ENCODE measurements at regions not wholly inside any gene's neighbourhood (a gene's known extent, or its start where the extent isn't known, plus 50 kb on each side); places are given as distances from the start of the nearest gene placed in this dataset.
A peak's percentile ranks its signal among the peaks of the same experiment; 100 is the strongest.

- ChIA-PET CTCF (interaction anchor here (0.6 to 1.2 kb wide), 9 partner anchors 10 to 214 kb away, joined by 3 to 6 read pairs (median 3); no protein-coding TSS in a partner anchor), RAD21 (ENCODE audit: unreplicated experiment) (interaction anchor here (0.8 to 2.5 kb wide), 13 partner anchors 27 to 403 kb away, joined by 3 to 18 read pairs (median 7); no protein-coding TSS in a partner anchor), SMC1A (ENCODE audit: uncharacterized antibody, unreplicated experiment) (interaction anchor here (0.5 to 4.2 kb wide), 18 partner anchors 11 to 291 kb away, joined by 3 to 23 read pairs (median 4); no protein-coding TSS in a partner anchor), POLR2A (interaction anchor here (0.5 to 1.8 kb wide), 7 partner anchors 30 to 244 kb away, joined by 3 to 9 read pairs (median 4); no protein-coding TSS in a partner anchor)
- Histone ChIP-seq H3K27ac (ENCODE audit: control insufficient read depth, insufficient read depth) (peak overlapping the region; percentile 96), H2AFZ (ENCODE audit: control insufficient read depth, low read depth, low read length) (peak overlapping the region; percentile 44), H3K27me3 (replicated peaks in 1 of 2; ENCODE audit: control insufficient read depth in 2 of 2, insufficient read depth in 2 of 2, low read length in 1 of 2) (no peaks in the 10 kb centered on the region), H3K36me3 (ENCODE audit: control insufficient read depth in 2 of 2, insufficient read depth in 2 of 2, low read length in 1 of 2) (no peaks in the 10 kb centered on the region), H3K4me3 (peak overlapping the region; percentile 32; the same call in 1 of the 2 replicates), H3K9me3 (replicated peaks; ENCODE audit: control insufficient read depth, insufficient read depth, low read length) (no peaks in the 10 kb centered on the region; the same call in 2 of the 3 replicates), H3K4me1 (ENCODE audit: control insufficient read depth, insufficient read depth, low read length) (peaks cover 52% of the 10 kb centered on the region), H3K4me2 (ENCODE audit: control insufficient read depth, insufficient read depth) (peak overlapping the region; percentile 91), H3K79me2 (ENCODE audit: control insufficient read depth, insufficient read depth, low read length) (no peaks in the 10 kb centered on the region), H4K20me1 (ENCODE audit: control insufficient read depth, insufficient read depth) (no peaks in the 10 kb centered on the region), H3K9ac (ENCODE audit: control insufficient read depth, insufficient read depth, low read length) (peak overlapping the region; percentile 69)
- WGBS (ENCODE audit: insufficient coverage, insufficient replicate concordance, low lambda C conversion rate, missing lambda C conversion rate): 19% methylated on average over 21 of the region's 21 CpGs
- DNase-seq (ENCODE audit: low read depth, low spot score) (peak; percentile 86), FAIRE-seq (peak; percentile 95), ATAC-seq (peak; percentile 80)
- in situ Hi-C loops (cut with MboI): loop anchor here (10.0 kb wide), 1 partner anchor 891 kb away; no protein-coding TSS in a partner anchor
- intact Hi-C loops (cut with micrococcal nuclease; ENCODE audit: unreplicated experiment): loop anchor here (2.0 to 5.0 kb wide), 4 partner anchors 34 to 289 kb away; no protein-coding TSS in a partner anchor
- BruUV-seq (replicated peaks): no TSS peak
- TF ChIP-seq KAT2A (conservative IDR thresholded peaks at IDR 0.05; ENCODE audit: control insufficient read depth, low read depth, low read length) (no peak), E2F8 (IDR thresholded peaks at IDR 0.05; ENCODE audit: low read depth, partially characterized antibody) (no peak), ELK1 (IDR thresholded peaks at IDR 0.05; ENCODE audit: low read depth, low read length) (peak; percentile 75), SMARCA5 (IDR thresholded peaks at IDR 0.05) (no peak; the same call in 1 of the 2 replicates), MYB (IDR thresholded peaks at IDR 0.05; ENCODE audit: borderline replicate concordance, low read depth, low read length) (peak; percentile 54; the same call in 1 of the 2 replicates), SMAD1 (IDR thresholded peaks at IDR 0.05; ENCODE audit: low read depth, partially characterized antibody) (no peak), RELB (IDR thresholded peaks at IDR 0.05; ENCODE audit: low read depth) (peak; percentile 91), RAD21 (IDR thresholded peaks at IDR 0.05; ENCODE audit: insufficient read depth, low read depth, low read length) (0 out of 2 replicates have a peak, but pooled peaks have one; percentile 0), FOXK2 (IDR thresholded peaks at IDR 0.05) (no peak), NFXL1 (IDR thresholded peaks at IDR 0.05; ENCODE audit: borderline replicate concordance) (no peak)
- TF ChIP-seq, protein P1, sequence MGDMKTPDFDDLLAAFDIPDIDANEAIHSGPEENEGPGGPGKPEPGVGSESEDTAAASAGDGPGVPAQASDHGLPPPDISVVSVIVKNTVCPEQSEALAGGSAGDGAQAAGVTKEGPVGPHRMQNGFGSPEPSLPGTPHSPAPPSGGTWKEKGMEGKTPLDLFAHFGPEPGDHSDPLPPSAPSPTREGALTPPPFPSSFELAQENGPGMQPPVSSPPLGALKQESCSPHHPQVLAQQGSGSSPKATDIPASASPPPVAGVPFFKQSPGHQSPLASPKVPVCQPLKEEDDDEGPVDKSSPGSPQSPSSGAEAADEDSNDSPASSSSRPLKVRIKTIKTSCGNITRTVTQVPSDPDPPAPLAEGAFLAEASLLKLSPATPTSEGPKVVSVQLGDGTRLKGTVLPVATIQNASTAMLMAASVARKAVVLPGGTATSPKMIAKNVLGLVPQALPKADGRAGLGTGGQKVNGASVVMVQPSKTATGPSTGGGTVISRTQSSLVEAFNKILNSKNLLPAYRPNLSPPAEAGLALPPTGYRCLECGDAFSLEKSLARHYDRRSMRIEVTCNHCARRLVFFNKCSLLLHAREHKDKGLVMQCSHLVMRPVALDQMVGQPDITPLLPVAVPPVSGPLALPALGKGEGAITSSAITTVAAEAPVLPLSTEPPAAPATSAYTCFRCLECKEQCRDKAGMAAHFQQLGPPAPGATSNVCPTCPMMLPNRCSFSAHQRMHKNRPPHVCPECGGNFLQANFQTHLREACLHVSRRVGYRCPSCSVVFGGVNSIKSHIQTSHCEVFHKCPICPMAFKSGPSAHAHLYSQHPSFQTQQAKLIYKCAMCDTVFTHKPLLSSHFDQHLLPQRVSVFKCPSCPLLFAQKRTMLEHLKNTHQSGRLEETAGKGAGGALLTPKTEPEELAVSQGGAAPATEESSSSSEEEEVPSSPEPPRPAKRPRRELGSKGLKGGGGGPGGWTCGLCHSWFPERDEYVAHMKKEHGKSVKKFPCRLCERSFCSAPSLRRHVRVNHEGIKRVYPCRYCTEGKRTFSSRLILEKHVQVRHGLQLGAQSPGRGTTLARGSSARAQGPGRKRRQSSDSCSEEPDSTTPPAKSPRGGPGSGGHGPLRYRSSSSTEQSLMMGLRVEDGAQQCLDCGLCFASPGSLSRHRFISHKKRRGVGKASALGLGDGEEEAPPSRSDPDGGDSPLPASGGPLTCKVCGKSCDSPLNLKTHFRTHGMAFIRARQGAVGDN (IDR thresholded peaks at IDR 0.05): peak; percentile 44
These were observed 132.9 kb downstream of the OAT start for GRCh38 chr10:124285587-124286527.

Measured in GM12878 (cell line).